ENCODE measurements at regions not wholly inside any gene's neighbourhood (a gene's known extent, or its start where the extent isn't known, plus 50 kb on each side); places are given as distances from the start of the nearest gene placed in this dataset. TPM values are rescaled to one million over a fixed set of nuclear protein-coding genes. Genes with fewer than 3 reads are reported as not detected.

DNA sequence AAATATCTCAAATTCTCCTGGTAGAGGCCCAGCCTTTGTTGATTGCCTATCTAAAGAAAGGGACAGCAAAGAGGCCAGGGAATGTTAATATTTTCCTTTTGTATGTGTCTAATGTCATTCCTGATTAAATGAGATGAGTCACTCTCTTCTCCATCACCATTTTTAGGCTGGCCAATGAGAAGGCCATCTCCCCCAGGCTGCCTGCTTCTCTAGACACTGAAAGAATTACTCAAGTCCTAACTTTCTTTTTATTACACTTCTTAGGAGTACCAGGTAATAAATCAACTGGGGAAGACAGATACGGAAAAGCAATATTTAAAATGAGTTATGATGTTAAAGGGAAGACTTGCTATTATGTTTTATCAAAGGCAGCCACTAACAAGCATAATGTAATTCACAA, 259.2 kb upstream of the SORL1-AS1 start:
- DNase-seq (ENCODE audit: low spot score in 2 of 2) (no peak), FAIRE-seq (no peak)

DNA sequence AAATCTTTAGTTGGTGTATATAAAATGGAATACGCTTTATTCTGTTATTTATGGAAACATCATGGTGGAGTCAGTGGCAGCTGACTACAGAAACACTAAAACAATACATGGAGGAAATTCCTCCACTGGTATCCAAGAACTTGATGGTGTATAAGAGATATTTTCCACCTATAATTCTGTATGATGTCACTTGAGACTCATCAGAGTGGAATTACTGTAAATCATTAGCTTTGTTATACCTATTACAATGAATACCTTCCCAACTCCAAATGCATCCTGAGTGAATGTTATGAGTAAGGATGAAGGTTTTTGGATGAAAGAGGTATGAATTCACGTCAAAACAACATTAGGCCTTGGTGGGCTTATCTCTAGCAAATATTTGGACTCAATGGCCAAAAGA, 258.5 kb upstream of the SORL1-AS1 start:
- FAIRE-seq, result no peak
- no peak for DNase-seq (ENCODE audit: low spot score in 2 of 2)

DNA sequence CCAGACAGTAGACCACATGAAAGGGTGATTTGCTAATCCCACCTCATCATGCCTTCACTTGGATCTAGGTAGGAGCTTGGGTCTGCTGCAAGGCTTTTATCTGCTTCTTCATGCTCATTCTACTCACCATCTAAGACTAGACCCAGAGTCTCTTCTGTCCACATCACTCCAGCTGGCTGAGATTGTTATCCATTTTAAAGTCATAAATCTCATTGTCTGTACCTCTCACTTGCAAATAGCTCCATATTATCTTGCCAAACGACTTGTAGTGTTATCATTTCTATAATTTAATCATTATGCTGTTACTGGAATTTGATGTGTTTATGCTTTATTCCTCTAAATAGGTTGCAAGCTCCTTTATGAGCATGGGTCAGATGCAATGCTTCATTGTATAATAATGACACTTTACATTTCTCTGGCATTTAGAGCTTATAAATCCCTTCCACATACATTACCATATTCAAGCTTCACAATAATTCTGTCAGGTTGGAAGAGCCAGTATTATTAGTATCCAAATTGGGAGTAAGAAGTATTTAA, 254.2 kb upstream of the SORL1-AS1 start:
- FAIRE-seq (no peak), DNase-seq (ENCODE audit: low spot score in 2 of 2) (no peak)

DNA sequence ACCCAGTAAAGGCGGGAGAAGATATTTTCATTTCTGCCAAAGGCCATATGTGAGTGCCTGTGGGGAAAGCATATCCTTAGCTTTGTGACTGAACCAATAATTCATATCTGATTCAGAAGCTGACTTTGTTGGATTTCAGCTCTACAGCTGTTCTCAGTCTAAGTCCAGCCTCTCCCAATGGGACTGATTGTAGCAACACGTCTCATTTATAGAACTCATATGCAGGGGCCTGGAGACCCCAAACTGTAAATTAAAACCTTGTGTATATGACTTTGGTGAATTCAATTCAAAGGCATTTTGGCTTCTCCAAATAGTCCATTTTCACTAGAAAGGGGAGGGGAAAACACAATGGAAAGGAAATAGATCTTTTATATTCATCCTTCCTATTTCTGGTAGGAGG, 250.4 kb upstream of the SORL1-AS1 start:
- FAIRE-seq, result no peak

DNA sequence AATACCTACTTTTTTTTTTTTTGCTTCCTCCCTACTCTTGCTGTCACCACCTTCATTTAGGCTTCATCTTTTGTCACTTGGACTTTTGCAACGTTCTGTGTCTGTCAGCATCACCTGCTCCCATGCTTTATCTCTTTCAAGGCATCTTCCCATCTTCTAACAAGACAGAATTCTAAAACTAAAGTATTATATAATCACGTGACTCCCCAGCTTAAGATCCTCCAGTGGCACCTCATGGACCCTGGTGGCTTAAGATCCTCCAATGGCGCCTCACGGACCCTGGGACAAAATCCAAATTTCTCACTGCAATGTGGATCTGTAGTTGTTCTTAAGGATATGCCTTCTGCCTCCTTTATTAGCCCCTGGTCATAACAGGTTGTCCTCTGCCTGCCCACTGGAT, 248.2 kb upstream of the SORL1-AS1 start:
- DNase-seq (ENCODE audit: low spot score in 2 of 2) (no peak), FAIRE-seq (no peak)

More for the DNA sequence above, 250.4 kb upstream of the SORL1-AS1 start:
- no peak for DNase-seq (ENCODE audit: low spot score in 2 of 2)

DNA sequence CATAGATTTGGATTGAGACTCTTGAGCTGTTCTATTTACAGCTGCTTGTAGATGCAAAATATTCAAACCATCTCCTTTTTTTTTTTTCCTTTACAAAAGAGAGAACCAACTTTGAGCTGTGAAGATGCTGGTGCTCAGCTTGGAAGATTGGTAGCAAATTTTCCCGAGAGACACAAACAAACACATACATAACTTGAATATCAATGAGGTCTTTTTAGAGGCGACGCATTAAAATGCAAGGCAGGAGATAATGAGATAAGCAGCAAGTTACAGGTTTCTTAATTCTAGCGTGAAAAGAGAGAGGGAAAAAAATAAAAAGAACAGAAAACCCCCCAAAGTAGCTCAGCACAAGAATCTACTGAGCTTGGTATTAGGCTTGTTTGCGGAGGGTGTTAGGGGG, 247.0 kb upstream of the SORL1-AS1 start:
- FAIRE-seq, result no peak
- DNase-seq (ENCODE audit: low spot score in 2 of 2), result no peak

DNA sequence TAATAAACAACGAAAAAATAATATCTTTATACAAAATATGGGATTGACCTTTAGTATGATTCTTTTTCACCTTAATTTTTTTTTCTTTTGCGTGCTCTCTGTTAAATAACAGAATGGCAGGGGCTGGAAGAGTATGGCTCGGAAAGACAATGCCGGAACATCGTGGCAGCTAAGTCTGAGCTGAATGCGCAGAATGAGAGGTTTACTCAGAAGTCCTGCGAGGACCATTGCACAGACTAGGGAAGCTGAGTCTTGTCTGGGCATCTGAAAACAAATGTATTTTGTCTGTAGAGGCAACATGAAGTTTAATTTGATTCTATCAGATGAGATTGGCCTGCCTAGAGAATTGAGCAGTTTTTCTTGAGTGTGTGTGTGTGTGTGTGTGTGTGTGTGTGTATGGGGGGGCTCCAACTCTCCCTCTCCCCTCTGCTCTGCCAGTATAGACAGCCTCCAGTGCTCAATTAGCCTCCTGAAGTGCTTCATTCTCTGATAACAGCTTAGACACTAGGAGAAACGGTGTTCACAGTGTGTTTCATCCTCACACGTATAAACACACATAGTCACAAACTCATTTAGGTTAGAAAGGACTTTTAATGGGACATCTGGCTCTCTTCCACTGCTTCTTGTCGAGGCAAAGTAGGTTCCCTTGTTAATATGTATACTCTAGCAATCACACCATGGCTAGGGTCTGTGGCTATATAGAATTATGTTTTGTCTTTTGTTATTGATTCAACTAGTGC, 244.3 kb upstream of the SORL1-AS1 start:
- FAIRE-seq (no peak), DNase-seq (ENCODE audit: low spot score in 2 of 2) (no peak)

DNA sequence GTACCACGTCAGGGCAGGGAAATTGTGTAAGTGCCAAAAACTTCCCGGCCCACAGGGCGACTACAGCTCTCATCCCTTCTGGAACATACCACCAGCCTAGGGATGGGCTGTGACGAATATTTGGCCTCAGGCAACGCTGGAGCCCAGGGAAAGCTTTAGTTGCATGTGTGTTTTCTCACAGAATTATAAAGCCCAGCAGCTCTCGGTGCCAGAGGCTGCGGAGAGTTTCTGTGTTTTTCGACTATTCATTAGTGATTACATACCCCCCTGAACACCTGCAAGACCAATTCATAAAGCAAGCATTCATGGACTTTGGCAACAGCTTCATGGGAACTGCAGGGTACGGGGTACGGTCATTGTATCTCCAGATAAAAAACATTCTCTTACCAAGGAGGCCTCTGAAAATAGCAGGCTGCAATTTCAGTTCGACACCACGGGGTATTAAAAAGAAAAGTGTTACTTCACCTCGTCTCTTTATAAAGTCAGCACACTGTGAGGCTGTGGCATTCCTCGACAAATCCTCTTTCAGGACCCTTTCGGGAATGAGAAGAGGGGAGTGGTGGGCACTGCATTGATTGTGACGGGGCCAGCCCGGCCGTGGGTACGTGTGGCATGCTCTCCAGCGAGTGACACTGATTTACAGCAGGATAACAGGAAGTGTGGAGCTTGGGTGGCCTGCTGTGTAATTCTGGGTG, 243.6 kb upstream of the SORL1-AS1 start:
- DNase-seq (ENCODE audit: low spot score in 2 of 2) (peak in 1 of 2 donors; percentile 8), FAIRE-seq (no peak)

DNA sequence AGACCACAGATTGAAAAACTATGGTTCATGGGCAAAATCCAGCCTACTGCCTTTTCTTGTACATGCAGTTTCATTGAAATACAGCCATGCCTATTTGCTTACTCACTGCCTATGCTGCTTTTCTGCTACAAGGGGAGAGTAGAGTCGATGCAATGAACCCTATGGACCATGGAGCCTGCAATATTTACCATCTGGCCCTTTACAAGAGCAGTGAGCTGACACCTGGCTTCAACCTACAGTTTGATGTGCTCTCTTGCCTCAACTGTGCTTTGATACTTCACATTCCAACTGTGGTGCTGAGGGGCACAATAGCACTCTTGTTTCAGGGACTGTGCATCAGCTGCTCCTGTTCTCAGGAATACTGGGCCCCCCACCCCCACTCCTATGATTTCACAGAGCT, 239.5 kb upstream of the SORL1-AS1 start:
- no peak for DNase-seq (ENCODE audit: low spot score in 2 of 2)
- FAIRE-seq, result no peak

DNA sequence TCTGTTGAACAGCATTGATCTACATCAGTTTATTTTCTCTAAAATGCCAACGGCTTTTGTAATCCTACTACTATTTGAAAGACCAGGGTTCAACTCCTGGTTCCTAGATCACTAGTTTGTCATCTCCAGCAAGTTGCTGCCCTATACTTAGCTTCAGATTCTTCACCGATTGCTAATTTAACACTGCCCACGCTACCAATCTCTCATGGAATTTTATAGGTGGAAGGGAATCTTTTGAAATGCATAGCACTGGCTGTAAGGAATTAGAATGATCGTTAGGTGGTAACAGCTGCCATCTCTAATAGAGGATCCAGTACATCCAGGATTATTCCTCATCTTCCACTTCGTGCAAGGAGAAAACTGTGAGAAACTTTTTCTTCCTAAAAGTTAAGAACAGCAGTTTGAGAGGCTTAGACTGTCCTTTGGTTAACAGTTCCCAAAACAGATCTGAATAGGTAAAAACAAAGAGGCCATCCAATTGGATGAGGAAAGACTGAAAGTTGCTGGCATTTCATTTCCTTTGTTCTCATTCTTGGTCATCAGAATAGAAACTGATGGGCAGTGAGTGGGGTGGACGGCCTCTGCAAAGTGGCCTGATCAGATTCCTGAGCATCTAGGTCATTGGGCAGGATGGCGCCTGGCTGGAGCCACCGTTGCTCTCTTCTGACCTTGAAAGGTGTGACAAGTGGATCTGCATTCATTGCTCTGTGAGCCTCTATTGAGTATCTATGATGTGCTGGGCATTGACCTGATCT, 236.3 kb upstream of the SORL1-AS1 start:
- DNase-seq (ENCODE audit: low spot score in 2 of 2), result no peak

DNA sequence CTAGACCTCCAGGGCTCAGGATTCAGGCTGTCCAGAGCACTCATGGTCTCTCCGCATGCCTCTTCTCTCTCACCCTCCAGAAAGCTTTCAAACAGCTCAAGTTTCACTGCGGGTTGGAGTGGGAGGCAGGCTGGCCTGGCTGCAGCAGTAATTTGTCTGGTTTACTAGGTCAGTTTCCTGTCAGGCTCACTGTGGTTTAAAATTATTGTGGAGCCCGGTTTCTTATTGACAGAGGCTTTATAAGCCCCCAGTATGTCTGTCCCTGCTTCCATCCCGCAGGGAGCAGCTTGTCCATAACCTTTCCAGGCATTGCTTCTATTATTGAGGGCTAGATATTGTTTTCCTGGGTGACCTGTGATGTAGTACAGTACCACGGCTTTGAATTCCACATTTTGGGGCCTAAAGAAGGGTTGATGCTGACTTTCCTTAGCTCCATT, 235.3 kb upstream of the SORL1-AS1 start:
- FAIRE-seq (no peak), DNase-seq (ENCODE audit: low spot score in 2 of 2) (no peak)

More for the DNA sequence above, 236.3 kb upstream of the SORL1-AS1 start:
- FAIRE-seq, result no peak

DNA sequence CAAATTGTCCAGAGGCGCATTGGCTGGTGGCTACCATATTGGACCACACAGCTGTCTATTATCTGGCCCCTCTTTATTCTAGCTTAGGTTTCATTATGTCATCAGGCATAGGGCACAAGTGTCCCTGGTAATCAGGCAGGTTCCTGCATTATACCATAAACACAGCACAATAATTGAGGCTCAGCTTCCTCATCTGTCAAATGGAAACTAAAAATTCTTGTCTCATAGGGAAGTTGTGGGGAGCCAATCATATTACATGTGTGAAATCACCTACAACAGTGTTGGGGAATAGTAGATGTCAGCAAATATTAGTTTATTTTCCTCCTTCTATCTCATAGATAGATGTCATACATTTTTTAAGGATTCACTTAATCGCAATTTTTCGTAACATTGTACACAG, 231.0 kb upstream of the SORL1-AS1 start:
- FAIRE-seq, result no peak
- DNase-seq (ENCODE audit: low spot score in 2 of 2), result no peak

Small RNA genes lying in the stretch of these regions (small RNA-seq; reads per million reads assigned to genes)
- not detected for gene RNU6-256P

All from frontal cortex (tissue), 4 donors.